ENCODE measurements at regions not wholly inside any gene's neighbourhood (a gene's known extent, or its start where the extent isn't known, plus 50 kb on each side); places are given as distances from the start of the nearest gene placed in this dataset.

- no peak for DNase-seq
Measured at GRCh38 chr5:4765411-4765810, 374.7 kb upstream of the ADAMTS16 start.

DNA sequence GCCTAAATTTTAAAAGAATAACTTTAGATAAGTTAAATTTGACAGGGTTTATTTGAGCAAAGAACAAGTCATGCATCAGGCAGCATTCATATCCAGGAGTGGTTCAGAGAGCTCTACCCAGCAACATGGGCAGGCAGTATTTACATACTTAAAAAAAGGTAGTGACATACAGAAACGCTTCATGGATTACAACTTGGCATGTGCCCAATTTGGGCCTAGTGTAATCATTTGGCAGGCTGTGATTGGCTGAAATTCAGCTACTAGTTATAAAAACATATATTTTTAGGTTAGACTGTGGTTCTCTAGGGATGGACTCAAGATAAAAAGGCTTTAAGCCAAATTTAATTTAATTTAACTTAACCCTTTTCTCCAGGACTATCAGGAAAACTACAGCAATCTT, 374.0 kb upstream of the ADAMTS16 start:
- DNase-seq, result no peak

DNA sequence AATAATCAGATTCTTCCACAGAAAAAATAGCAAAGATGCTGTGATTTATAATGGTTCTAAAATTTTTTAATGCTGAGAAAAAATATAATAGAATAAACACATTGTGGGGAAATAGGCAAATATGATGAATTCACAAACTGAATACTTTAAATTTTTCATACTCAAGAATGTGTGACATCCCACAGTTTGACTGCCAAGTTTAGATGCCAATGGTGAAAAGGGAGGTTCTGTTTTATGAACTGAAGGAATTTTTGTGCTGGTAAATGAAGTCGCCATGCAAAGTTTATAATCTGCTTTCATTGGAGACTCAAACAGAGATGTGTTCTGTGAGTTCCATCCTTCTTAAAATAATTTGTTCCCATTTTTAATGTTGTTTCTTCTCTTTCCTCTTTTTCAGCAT, 367.5 kb upstream of the ADAMTS16 start:
- no peak for DNase-seq

GRCh38 chr5:4773827-4774317, 366.3 kb upstream of the ADAMTS16 start:
- no peak for DNase-seq

DNA sequence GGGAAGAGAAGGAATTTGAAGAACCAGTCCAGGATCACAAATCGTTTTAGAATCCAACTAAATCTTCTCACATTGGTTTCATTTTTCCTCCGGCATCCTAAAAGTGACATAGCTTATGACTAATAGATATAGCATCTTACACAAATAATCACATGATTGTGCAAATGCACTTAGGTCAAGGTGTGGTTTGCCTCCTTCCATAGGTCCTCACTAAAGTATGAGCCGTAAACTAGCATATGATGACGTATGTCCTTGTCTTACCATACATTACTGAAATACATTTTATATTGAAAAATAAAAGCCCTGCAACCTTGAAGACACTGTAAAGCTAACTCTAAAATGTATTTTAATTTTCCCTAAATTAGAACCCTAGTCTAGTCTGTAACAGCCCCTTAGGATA, 362.7 kb upstream of the ADAMTS16 start:
- no peak for DNase-seq

- no peak for DNase-seq
Measured at GRCh38 chr5:4780633-4781032, 359.5 kb upstream of the ADAMTS16 start.

DNA sequence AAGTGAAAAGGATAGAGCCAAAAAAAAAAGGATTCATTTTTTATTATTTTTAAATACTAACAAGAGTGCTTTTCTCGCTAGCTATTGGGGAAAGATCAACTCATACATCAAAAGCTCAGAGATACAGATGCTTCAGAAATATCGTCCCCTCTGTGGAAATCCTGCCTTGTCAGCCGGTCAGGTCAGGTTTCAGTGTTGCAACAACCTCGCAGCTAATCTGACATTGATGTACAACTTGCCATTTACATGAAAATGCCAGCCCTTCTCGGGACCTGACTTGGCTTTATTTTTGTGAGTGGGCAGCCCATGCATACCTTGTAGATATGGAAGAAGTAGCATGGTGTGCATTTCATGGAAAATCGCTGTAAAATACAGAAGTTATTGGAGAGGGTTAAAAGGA, 358.8 kb upstream of the ADAMTS16 start:
- DNase-seq, result no peak

DNA sequence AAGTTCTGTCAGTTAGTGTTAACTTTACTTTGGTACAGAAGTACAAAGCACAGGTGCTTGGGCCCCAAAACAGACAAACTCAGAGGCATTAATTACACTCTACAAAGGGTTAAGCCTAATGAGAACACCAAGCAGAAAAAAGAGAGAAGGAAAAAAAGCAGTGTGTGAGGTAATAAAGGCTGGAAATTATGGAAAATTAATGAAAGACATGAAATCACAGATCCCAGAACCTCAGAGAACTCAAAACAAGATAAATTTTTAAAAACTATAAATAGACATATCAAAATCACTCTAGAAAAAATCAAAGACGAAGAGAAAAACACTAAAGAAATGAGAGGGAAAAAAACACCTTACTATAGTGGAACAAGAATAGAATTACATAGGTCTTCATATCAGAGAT, 354.2 kb upstream of the ADAMTS16 start:
- DNase-seq, result no peak

DNA sequence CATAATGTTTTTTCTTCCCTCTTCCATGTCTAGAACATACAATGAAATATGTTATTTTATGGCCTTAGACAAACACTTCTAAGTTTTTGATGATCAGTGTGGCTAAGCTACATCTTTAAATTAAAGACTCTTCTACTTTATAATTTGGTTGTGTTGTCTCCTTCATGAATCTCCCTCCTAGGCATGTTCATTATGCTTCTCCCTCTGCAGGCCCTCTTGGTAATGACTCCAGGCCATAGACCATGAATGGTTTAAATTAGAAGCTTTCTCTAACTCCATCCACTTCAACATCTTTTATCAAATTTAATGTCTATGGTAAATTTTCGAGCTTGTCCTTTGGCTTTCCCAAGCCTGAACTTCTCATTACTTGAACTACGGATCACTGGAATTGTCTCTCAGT, 342.7 kb upstream of the ADAMTS16 start:
- no peak for DNase-seq

GRCh38 chr5:4802044-4802443, 338.1 kb upstream of the ADAMTS16 start:
- peak; percentile 65 for DNase-seq

GRCh38 chr5:4804691-4805360, 335.3 kb upstream of the ADAMTS16 start:
- no peak for DNase-seq

DNA sequence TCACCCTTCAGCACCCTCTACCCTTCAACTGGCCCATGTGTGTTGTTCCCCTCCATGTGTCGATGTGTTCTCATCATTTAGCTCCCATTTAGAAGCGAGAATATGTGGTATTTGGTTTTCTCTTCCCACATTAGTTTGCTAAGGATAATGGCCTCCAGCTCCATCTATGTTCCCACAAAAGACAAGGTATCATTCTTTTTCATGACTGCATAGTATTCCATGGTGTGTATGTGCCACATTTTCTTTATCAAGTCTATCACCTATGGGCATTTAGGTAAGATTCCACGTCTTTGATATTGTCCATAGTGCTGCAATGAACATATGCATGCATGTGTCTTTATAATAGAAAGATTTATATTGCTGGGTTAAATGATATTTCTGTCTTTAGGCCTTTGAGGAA, 325.1 kb upstream of the ADAMTS16 start:
- no peak for DNase-seq

GRCh38 chr5:4817767-4818166, 322.4 kb upstream of the ADAMTS16 start:
- no peak for DNase-seq

GRCh38 chr5:4831325-4831724, 308.8 kb upstream of the ADAMTS16 start:
- DNase-seq, result no peak

DNA sequence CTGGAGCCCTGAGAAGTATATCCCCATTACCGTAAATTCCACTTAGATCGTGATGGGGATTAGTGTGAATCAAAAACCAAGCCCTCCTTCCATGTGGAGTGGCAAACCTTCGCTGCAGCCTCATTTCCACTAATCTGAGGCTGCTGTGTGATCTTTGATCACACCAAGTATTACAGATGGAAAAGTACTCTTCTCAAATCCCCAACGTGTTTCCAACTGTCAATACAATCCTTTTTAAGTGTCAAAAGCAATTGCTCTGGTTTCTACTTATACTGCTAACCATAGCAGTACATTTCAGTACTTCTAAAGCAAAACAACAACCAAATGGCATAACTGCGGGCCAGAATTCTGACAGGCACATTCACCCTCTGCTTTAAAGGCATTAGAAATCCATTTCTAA, 307.7 kb upstream of the ADAMTS16 start:
- no peak for DNase-seq

DNA sequence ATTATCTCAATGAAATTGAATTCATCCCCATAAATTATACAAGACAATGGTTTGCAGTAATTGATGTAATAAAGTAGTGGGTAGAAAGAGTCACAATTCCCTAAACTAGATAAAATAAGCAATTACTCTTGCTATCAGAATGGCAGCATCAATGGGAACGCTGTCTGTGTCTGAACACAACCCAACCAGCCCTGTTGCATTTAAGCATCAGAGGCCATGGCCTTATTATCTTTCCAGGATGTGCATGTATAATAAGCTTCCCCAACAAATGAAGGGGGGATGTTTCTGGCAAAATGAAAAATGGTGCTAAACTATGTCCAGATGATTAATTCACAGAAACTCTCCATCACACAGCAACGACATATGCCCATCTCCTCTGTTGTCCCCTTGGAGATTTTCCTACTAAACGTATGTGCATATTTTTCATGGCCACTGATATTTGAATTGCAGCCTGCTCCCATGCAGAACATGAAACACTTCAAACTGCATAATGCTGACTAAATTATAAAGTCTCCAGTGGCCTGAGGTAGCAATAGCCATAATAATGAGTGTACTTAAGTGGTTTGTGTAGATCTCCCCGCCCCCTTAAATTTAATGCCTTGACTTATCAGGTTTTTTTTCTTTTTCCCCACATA, 306.9 kb upstream of the ADAMTS16 start:
- no peak for DNase-seq

GRCh38 chr5:4837489-4838058, 302.6 kb upstream of the ADAMTS16 start:
- no peak for DNase-seq

DNA sequence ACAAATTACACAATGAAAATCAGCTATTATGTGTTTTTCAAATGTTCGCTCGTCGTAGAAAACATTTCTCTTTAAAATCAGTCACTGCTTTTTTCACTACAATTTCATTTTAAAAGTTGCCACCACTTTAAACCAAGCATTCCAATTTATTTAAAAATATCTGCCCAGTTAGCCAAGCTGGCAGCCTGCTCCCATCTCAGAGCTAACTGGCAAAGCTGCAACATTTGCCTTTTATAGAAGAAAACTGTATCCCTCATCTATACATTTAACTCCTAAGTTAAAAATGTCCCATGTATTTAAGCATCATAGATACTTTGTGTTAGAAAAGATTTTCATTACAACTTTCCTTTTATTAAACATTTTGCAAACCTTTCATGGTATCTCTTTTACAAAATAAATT, 294.9 kb upstream of the ADAMTS16 start:
- no peak for DNase-seq

DNA sequence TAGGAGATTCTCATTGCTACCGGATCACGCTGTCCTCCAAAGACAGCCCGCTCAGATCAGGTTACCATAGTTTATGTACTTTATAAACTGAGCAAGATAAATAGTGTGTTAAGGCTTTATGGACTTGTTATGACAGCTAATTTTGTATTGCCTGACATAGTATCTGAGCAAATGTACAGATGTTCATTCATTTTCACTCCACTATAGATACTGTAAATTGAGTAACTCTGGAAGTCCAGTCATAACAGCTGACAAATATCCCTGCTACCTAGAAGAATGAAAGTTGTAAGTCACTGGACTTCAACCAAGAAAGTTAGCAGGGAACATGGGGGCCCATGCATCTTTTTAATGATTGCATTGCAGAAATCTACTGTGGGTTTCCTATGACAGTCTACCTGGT, 292.4 kb upstream of the ADAMTS16 start:
- no peak for DNase-seq

DNA sequence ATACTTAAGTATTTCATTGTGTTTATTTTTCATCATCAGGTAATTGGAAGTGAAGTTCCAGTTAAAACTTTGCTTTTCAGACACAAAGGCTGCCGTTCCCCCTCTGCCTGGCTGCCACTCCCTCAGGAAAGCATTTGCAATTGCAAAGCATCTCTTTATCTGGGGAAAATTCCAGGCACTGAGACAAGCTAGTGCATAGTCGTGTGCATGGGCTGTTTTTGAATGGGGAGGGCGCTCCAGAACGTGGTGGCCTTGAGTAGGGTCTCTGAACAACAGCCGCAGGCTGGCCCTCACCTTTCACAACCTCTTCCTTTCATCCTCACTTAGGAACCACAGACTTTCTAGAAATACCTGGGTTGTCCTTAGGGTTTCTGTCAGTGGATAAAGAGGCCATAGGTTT, 285.1 kb upstream of the ADAMTS16 start:
- DNase-seq, result no peak

- DNase-seq, result no peak
Measured at GRCh38 chr5:4855880-4856279, 284.2 kb upstream of the ADAMTS16 start.

GRCh38 chr5:4857761-4858160, 282.4 kb upstream of the ADAMTS16 start:
- DNase-seq, result no peak

DNA sequence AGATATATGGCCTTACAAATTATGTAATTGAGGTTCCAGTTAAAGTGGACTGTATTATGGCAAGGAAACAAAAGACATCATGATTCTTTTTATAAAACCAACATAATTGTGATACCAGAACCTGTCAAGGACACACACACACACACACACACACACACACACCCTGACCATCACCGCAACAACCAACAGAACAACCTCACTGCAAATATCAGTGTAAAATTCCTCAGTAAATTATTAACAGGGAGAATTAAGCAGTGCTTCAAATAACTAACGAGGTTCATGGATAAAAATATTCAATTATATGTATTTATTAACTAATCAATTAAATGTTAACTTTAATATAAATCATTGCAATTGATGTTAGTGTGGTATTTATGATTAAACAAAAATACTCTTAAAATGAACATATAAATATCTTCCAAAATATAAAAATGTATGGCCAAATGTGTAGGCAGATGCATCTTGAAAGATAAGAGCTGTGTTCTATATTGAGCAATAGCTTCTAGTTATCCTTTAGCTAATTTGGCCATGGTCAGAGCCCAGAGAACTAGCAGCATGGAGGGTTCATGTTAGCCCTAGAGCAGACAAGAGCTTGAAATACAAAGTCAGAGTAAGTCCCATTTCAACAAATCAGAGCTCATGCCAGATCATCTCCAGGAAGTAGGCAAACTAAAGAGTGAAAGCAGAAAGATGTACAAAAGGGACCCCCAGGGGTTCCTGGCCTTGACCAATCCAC, 280.5 kb upstream of the ADAMTS16 start:
- no peak for DNase-seq

GRCh38 chr5:4860631-4861030, 279.5 kb upstream of the ADAMTS16 start:
- no peak for DNase-seq
